Endothelial cell (in vitro differentiated cells): ENCODE measurements at regions not wholly inside any gene's neighbourhood (a gene's known extent, or its start where the extent isn't known, plus 50 kb on each side); places are given as distances from the start of the nearest gene placed in this dataset.

Experiments used
- DNase-seq: peaks from one replicate; pipeline ENCODE4 v3.0.0; 2021; ENCODE audit warnings: low spot score
- H3K27ac Mint-ChIP-seq: one replicate; pipeline ENCODE4 v1.8.0; 2021; ENCODE audit warnings: mixed read lengths, inconsistent platforms; ENCODE audit not compliant: unreplicated experiment
- H3K27me3 Mint-ChIP-seq: one replicate; pipeline ENCODE4 v1.8.0; 2021; ENCODE audit warnings: mild to moderate bottlenecking, moderate library complexity, mixed read lengths, inconsistent platforms; ENCODE audit not compliant: unreplicated experiment
- H3K36me3 Mint-ChIP-seq: one replicate; pipeline ENCODE4 v1.8.0; 2021; ENCODE audit warnings: mild to moderate bottlenecking, low read depth, mixed read lengths, inconsistent platforms; ENCODE audit not compliant: unreplicated experiment
- H3K4me1 Mint-ChIP-seq: one replicate; pipeline ENCODE4 v1.8.0; 2021; ENCODE audit warnings: mild to moderate bottlenecking, mixed read lengths, inconsistent platforms; ENCODE audit not compliant: unreplicated experiment
- H3K4me3 Mint-ChIP-seq: one replicate; pipeline ENCODE4 v1.8.0; 2021; ENCODE audit warnings: mild to moderate bottlenecking, mixed read lengths, inconsistent platforms; ENCODE audit not compliant: unreplicated experiment
- H3K9me3 Mint-ChIP-seq: one replicate; pipeline ENCODE4 v1.8.0; 2021; ENCODE audit warnings: mixed read lengths, inconsistent platforms; ENCODE audit not compliant: unreplicated experiment
- CTCF ChIP-seq: fragments of 200-600 bp; sonication (generic); IDR thresholded peaks from one replicate; pipeline ENCODE4 v1.5.0; 2021; ENCODE audit warnings: antibody characterized with exemption; ENCODE audit not compliant: unreplicated experiment

GRCh38 chr21:27023186-27023585 is 56.3 kb upstream of the ADAMTS5 start:
- H3K9me3 Mint-ChIP-seq = no peaks in the 10 kb centered on the region
- H3K27ac Mint-ChIP-seq = no peak overlapping the region
- no peak for DNase-seq
- no peak overlapping the region for H3K4me3 Mint-ChIP-seq
- no peaks in the 10 kb centered on the region for H3K27me3 Mint-ChIP-seq
- peaks cover 2% of the 10 kb centered on the region for H3K4me1 Mint-ChIP-seq
- no peak for TF ChIP-seq CTCF
- no peaks in the 10 kb centered on the region for H3K36me3 Mint-ChIP-seq

- Mint-ChIP-seq H3K4me3 (no peak overlapping the region), H3K36me3 (no peaks in the 10 kb centered on the region), H3K4me1 (peaks cover 6% of the 10 kb centered on the region), H3K27ac (no peak overlapping the region), H3K27me3 (no peaks in the 10 kb centered on the region), H3K9me3 (no peaks in the 10 kb centered on the region)
- no peak for DNase-seq
- TF ChIP-seq CTCF = no peak
These were observed 54.9 kb upstream of the ADAMTS5 start for GRCh38 chr21:27021801-27022200.

- Mint-ChIP-seq H3K27ac (no peak overlapping the region), H3K4me3 (no peak overlapping the region), H3K36me3 (no peaks in the 10 kb centered on the region), H3K27me3 (no peaks in the 10 kb centered on the region), H3K4me1 (peaks cover 5% of the 10 kb centered on the region), H3K9me3 (no peaks in the 10 kb centered on the region)
- no peak for DNase-seq
- no peak for TF ChIP-seq CTCF
These were observed 54.2 kb upstream of the ADAMTS5 start for GRCh38 chr21:27021046-27021445.

GRCh38 chr21:27017246-27017645 is 50.4 kb upstream of the ADAMTS5 start:
- no peak overlapping the region for H3K27ac Mint-ChIP-seq
- DNase-seq = no peak
- H3K27me3 Mint-ChIP-seq = no peaks in the 10 kb centered on the region
- H3K4me1 Mint-ChIP-seq = peaks cover 4% of the 10 kb centered on the region
- H3K9me3 Mint-ChIP-seq = no peaks in the 10 kb centered on the region
- no peak for TF ChIP-seq CTCF
- no peak overlapping the region for H3K4me3 Mint-ChIP-seq
- no peaks in the 10 kb centered on the region for H3K36me3 Mint-ChIP-seq
